ENCODE measurements at regions not wholly inside any gene's neighbourhood (a gene's known extent, or its start where the extent isn't known, plus 50 kb on each side); places are given as distances from the start of the nearest gene placed in this dataset.

GRCh38 chr3:96734273-96735009 lies 80.0 kb upstream of the EPHA6 start:
- no peak for DNase-seq

GRCh38 chr3:96748139-96748538 lies 66.3 kb upstream of the EPHA6 start:
- no peak for DNase-seq

- no peak for DNase-seq
Observed at GRCh38 chr3:96750094-96750767, 64.2 kb upstream of the EPHA6 start.

- DNase-seq: no peak
Observed at GRCh38 chr3:96753124-96753523, 61.3 kb upstream of the EPHA6 start.

- DNase-seq: no peak
Observed at GRCh38 chr3:96754128-96754527, 60.3 kb upstream of the EPHA6 start.

- DNase-seq: no peak
Observed at GRCh38 chr3:96755519-96755918, 58.9 kb upstream of the EPHA6 start.

- DNase-seq: no peak
Observed at GRCh38 chr3:96756516-96756915, 57.9 kb upstream of the EPHA6 start.

GRCh38 chr3:96760956-96761355 lies 53.4 kb upstream of the EPHA6 start:
- no peak for DNase-seq

All from NCI-H2171 (cell line).